B cell (primary cell): ENCODE measurements at regions not wholly inside any gene's neighbourhood (a gene's known extent, or its start where the extent isn't known, plus 50 kb on each side); places are given as distances from the start of the nearest gene placed in this dataset.

ENCODE experiments used
- ATAC-seq: fragments of 200-7000 bp; cut with Tn5 transposase; one replicate; pipeline ENCODE4 v1.10.0; 2021; ENCODE audit warnings: low read depth, mild to moderate bottlenecking, moderate number of reproducible peaks, moderate library complexity
- CTCF ChIA-PET: fragments of 350-600 bp; sonication (Branson Sonifier 250); formaldehyde crosslinking; loops from one replicate; lab custom pipeline; 2021; ENCODE audit warnings: antibody characterized with exemption, inconsistent platforms; lab: Charles Lee
- POLR2A ChIA-PET: fragments of 350-600 bp; sonication (Branson Sonifier 250); formaldehyde crosslinking; loops from one replicate; lab custom pipeline; 2021; ENCODE audit warnings: antibody characterized with exemption; lab: Charles Lee
- DNase-seq: peaks from one replicate; pipeline ENCODE4 v3.0.0; 2013
- H2AFZ ChIP-seq: 2 replicates; pipeline ENCODE4 v1.6.1; 2012; ENCODE audit warnings: mild to moderate bottlenecking, low read depth, low read length; ENCODE audit not compliant: insufficient read depth, poor library complexity, severe bottlenecking
- H3K27ac ChIP-seq, 2 donors: 1 replicate in 1 of 2; 2 replicates in 1 of 2; pipeline ENCODE4 v1.5.1; 2012 to 2013; ENCODE audit warnings: low read length in 2 of 2, mild to moderate bottlenecking in 2 of 2, moderate library complexity in 1 of 2
- H3K27me3 ChIP-seq, 4 experiments: fragments of 200-600 bp in 1 of 4; sonication (generic) in 1 of 4; replicated peaks in 1 of 4; 1 replicate in 2 of 4; 2 replicates in 2 of 4; pipeline versions ENCODE4 v1.6.1 to v1.7.0; 2013 to 2016; ENCODE audit warnings: low read length in 3 of 4, mild to moderate bottlenecking in 2 of 4, mixed read lengths in 1 of 4, moderate library complexity in 1 of 4; ENCODE audit not compliant: insufficient read depth in 4 of 4, control insufficient read depth in 3 of 4; ENCODE audit errors: control extremely low read depth in 1 of 4
- H3K36me3 ChIP-seq, 2 experiments: replicated peaks in 1 of 2; 1 replicate in 1 of 2; 2 replicates in 1 of 2; pipeline versions ENCODE4 v1.6.1 to v1.7.1; 2013; ENCODE audit warnings: low read length in 1 of 2; ENCODE audit not compliant: insufficient read depth in 2 of 2, control insufficient read depth in 1 of 2; ENCODE audit errors: control extremely low read depth in 1 of 2, extremely low read depth in 1 of 2
- H3K4me1 ChIP-seq, 2 donors: fragments of 200-600 bp in 1 of 2; sonication (generic) in 1 of 2; 1 replicate in 1 of 2; 2 replicates in 1 of 2; pipeline versions ENCODE4 v1.5.1 to v1.6.1; 2013 to 2017; ENCODE audit warnings: low read length in 2 of 2; ENCODE audit not compliant: control insufficient read depth in 2 of 2, insufficient read depth in 2 of 2
- H3K4me2 ChIP-seq: replicated peaks from 2 replicates; pipeline ENCODE3; 2012; ENCODE audit warnings: mild to moderate bottlenecking, low read depth, low read length; ENCODE audit not compliant: poor library complexity, severe bottlenecking
- H3K4me3 ChIP-seq, 5 experiments: fragments of 200-600 bp in 1 of 5; sonication (generic) in 1 of 5; 1 replicate in 3 of 5; 2 replicates in 2 of 5; pipeline versions ENCODE4 v1.5.1 to v1.7.0; 2011 to 2016; ENCODE audit warnings: low read length in 4 of 5, mild to moderate bottlenecking in 4 of 5, low read depth in 2 of 5, control low read depth in 1 of 5, moderate library complexity in 1 of 5; ENCODE audit not compliant: insufficient read depth in 1 of 5; ENCODE audit errors: control extremely low read depth in 1 of 5, extremely low read depth in 1 of 5
- H3K79me2 ChIP-seq: fragments of 200-600 bp; sonication (generic); one replicate; pipeline ENCODE4 v1.6.0; 2016; ENCODE audit warnings: low read length; ENCODE audit not compliant: control insufficient read depth, insufficient read depth
- H3K9ac ChIP-seq: fragments of 200-600 bp; sonication (generic); 2 replicates; pipeline ENCODE4 v1.6.1; 2017; ENCODE audit warnings: mild to moderate bottlenecking, low read length, moderate library complexity
- H3K9me3 ChIP-seq, 3 donors: one replicate each; pipeline versions ENCODE4 v1.6.1 to v1.7.1; 2013; ENCODE audit warnings: low read length in 2 of 3; ENCODE audit not compliant: control insufficient read depth in 2 of 3, insufficient read depth in 1 of 3; ENCODE audit errors: control extremely low read depth in 1 of 3
- H4K20me1 ChIP-seq: 2 replicates; pipeline ENCODE4 v1.6.0; 2012; ENCODE audit warnings: mild to moderate bottlenecking, low read length; ENCODE audit not compliant: insufficient read depth, control insufficient read depth, poor library complexity, severe bottlenecking
- H3K27ac Mint-ChIP-seq: one replicate; pipeline ENCODE4 v1.8.0; 2021; ENCODE audit warnings: mixed read lengths
- H3K27me3 Mint-ChIP-seq: one replicate; pipeline ENCODE4 v1.8.0; 2021; ENCODE audit warnings: mixed read lengths
- H3K4me1 Mint-ChIP-seq: one replicate; pipeline ENCODE4 v1.8.0; 2021; ENCODE audit warnings: mixed read lengths
- H3K4me3 Mint-ChIP-seq: one replicate; pipeline ENCODE4 v1.8.0; 2021; ENCODE audit warnings: mixed read lengths
- H3K9me3 Mint-ChIP-seq: one replicate; pipeline ENCODE4 v1.8.0; 2022; ENCODE audit warnings: mixed read lengths; ENCODE audit not compliant: insufficient read depth
- CTCF ChIP-seq: fragments of 200-600 bp; IDR thresholded peaks from one replicate; pipeline ENCODE4 v1.8.0; 2022; ENCODE audit warnings: antibody characterized with exemption, mild to moderate bottlenecking
- EZH2 ChIP-seq: IDR thresholded peaks from 2 replicates; pipeline ENCODE4 v1.6.1; 2012; ENCODE audit warnings: borderline replicate concordance, low read depth, mild to moderate bottlenecking, moderate library complexity, low read length; ENCODE audit not compliant: insufficient read depth, poor library complexity, severe bottlenecking
- WGBS: methylation state at CpG from one replicate; pipeline ENCODE4 v1.1.5; 2013; ENCODE audit warnings: missing lambda C conversion rate; ENCODE audit not compliant: insufficient coverage; 5-methylcytosine and 5-hydroxymethylcytosine counted together
- intact Hi-C: fragments of 100-400 bp; cut with micrococcal nuclease; formaldehyde crosslinking; loops from one replicate; pipeline ENCODE4 v1.10.0; 2022

- H3K27ac Mint-ChIP-seq, result no peak overlapping the region
- peaks cover 1 to 45% (median 30%) of the 10 kb centered on the region in 3 donors for H3K9me3 ChIP-seq
- H3K27ac ChIP-seq, result no peak overlapping the region
- POLR2A ChIA-PET, result no interaction called here
- CTCF ChIA-PET, result no interaction called here
- no peaks in the 10 kb centered on the region for H4K20me1 ChIP-seq
- ATAC-seq (no peak), DNase-seq (no peak)
- H3K4me1 Mint-ChIP-seq, result no peaks in the 10 kb centered on the region
- no peak overlapping the region for H3K4me2 ChIP-seq
- WGBS, result no CpG with 5 or more reads among the region's 3 CpGs
- intact Hi-C loops, result no loop called here
- H3K9me3 Mint-ChIP-seq, result peaks cover 9% of the 10 kb centered on the region
- no peaks in the 10 kb centered on the region for H3K36me3 ChIP-seq
- H3K9ac ChIP-seq, result no peak overlapping the region
- H3K27me3 ChIP-seq, result peaks cover 0 to 5% (median 0%) of the 10 kb centered on the region in 4 experiments
- TF ChIP-seq EZH2 (no peak), CTCF (no peak)
- H3K27me3 Mint-ChIP-seq, result peaks cover 12% of the 10 kb centered on the region
- no peak overlapping the region for H2AFZ ChIP-seq
- no peaks in the 10 kb centered on the region for H3K4me1 ChIP-seq
- no peak overlapping the region for H3K4me3 Mint-ChIP-seq
- no peaks in the 10 kb centered on the region for H3K79me2 ChIP-seq
- no peak overlapping the region for H3K4me3 ChIP-seq
Measured at GRCh38 chr2:171630089-171630770, 57.0 kb upstream of the DYNC1I2 start.

GRCh38 chr2:171630812-171631626 lies 56.2 kb upstream of the DYNC1I2 start:
- no peaks in the 10 kb centered on the region for H3K79me2 ChIP-seq
- H3K9me3 ChIP-seq, result peaks cover 1 to 45% (median 30%) of the 10 kb centered on the region in 3 donors
- intact Hi-C loops, result no loop called here
- H3K4me3 Mint-ChIP-seq, result no peak overlapping the region
- H3K27me3 ChIP-seq, result peaks cover 0 to 5% (median 0%) of the 10 kb centered on the region in 4 experiments
- no peak for DNase-seq
- H3K27ac ChIP-seq, result no peak overlapping the region
- ATAC-seq, result no peak
- ChIA-PET POLR2A (no interaction called here), CTCF (no interaction called here)
- H2AFZ ChIP-seq, result no peak overlapping the region
- H3K4me1 Mint-ChIP-seq, result no peaks in the 10 kb centered on the region
- no peak overlapping the region for H3K4me2 ChIP-seq
- no peak overlapping the region for H3K9ac ChIP-seq
- H3K36me3 ChIP-seq, result no peaks in the 10 kb centered on the region
- H4K20me1 ChIP-seq, result no peaks in the 10 kb centered on the region
- WGBS, result 98% methylated on average over 6 of the region's 8 CpGs
- no peak for TF ChIP-seq EZH2
- TF ChIP-seq CTCF, result no peak
- peaks cover 12% of the 10 kb centered on the region for H3K27me3 Mint-ChIP-seq
- peaks cover 9% of the 10 kb centered on the region for H3K9me3 Mint-ChIP-seq
- no peak overlapping the region for H3K27ac Mint-ChIP-seq
- H3K4me3 ChIP-seq, result no peak overlapping the region
- H3K4me1 ChIP-seq, result no peaks in the 10 kb centered on the region
